ENCODE measurements at regions not wholly inside any gene's neighbourhood (a gene's known extent, or its start where the extent isn't known, plus 50 kb on each side); places are given as distances from the start of the nearest gene placed in this dataset.

DNA sequence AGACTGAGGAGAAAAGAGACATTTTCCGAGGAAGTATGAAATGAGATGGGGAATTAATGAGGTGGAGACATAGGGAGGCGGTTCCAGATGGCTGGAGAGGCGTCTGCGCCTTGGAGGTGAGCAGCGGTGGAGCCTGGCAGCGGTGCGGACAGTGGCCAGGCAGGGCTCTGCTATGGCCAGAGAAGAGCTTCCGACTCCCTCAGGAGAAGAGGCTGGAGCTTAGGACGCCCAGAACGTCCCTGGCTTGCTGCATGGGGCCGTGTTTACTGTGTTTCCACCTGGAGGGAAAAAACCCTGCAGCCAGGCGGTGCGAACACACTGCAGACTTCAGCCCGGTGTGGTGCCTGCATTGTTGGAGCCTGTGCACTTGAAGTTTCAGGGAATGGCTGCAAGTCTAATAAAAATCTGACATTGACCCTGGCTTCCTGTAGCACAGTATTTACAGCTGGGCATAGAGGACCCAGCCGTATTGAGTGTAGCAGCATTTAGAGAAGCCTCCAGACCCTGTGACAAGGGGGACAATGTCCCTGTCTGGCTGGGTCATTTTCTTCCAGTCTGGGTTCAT lies 447.1 kb upstream of the MKI67 start:
- no peak overlapping the region for H2AFZ ChIP-seq (ENCODE audit: low read length)
- DNase-seq (no peak), ATAC-seq (no peak)
- H3K27ac ChIP-seq (ENCODE audit: low read length) = no peak overlapping the region
- ChIA-PET CTCF (no interaction called here), POLR2A (ENCODE audit: unreplicated experiment) (no interaction called here)
- H3K36me3 ChIP-seq (ENCODE audit: low read depth, low read length) = no peaks in the 10 kb centered on the region
- H3K9me3 ChIP-seq (ENCODE audit: low read length) = no peaks in the 10 kb centered on the region
- no peak overlapping the region for H3K4me3 ChIP-seq (ENCODE audit: low read length)
- peaks cover 30% of the 10 kb centered on the region; the same call in 1 of the 2 replicates for H3K27me3 ChIP-seq (ENCODE audit: low read length)
- no peak for TF ChIP-seq EZH2phosphoT487 (IDR thresholded peaks at IDR 0.05; ENCODE audit: borderline replicate concordance, low read length)
- TF ChIP-seq, protein P1, sequence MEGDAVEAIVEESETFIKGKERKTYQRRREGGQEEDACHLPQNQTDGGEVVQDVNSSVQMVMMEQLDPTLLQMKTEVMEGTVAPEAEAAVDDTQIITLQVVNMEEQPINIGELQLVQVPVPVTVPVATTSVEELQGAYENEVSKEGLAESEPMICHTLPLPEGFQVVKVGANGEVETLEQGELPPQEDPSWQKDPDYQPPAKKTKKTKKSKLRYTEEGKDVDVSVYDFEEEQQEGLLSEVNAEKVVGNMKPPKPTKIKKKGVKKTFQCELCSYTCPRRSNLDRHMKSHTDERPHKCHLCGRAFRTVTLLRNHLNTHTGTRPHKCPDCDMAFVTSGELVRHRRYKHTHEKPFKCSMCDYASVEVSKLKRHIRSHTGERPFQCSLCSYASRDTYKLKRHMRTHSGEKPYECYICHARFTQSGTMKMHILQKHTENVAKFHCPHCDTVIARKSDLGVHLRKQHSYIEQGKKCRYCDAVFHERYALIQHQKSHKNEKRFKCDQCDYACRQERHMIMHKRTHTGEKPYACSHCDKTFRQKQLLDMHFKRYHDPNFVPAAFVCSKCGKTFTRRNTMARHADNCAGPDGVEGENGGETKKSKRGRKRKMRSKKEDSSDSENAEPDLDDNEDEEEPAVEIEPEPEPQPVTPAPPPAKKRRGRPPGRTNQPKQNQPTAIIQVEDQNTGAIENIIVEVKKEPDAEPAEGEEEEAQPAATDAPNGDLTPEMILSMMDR (conservative IDR thresholded peaks at IDR 0.05; ENCODE audit: low read depth, low read length) = no peak
- H3K4me2 ChIP-seq (ENCODE audit: low read length) = no peak overlapping the region
- H3K79me2 ChIP-seq (ENCODE audit: low read length) = no peaks in the 10 kb centered on the region
- H3F3A ChIP-seq (ENCODE audit: low read length, unreplicated experiment) = no peaks in the 10 kb centered on the region
- H3K9me2 ChIP-seq (replicated peaks; ENCODE audit: low read length) = no peaks in the 10 kb centered on the region
- intact Hi-C loops (cut with micrococcal nuclease) = no loop called here
- no peak overlapping the region for H3K9ac ChIP-seq (ENCODE audit: low read length)
- no TSS peak for BruUV-seq (replicated peaks)
- no peaks in the 10 kb centered on the region for H4K20me1 ChIP-seq (ENCODE audit: low read length)
- H3K4me1 ChIP-seq (ENCODE audit: insufficient read depth, low read length) = no peaks in the 10 kb centered on the region

DNA sequence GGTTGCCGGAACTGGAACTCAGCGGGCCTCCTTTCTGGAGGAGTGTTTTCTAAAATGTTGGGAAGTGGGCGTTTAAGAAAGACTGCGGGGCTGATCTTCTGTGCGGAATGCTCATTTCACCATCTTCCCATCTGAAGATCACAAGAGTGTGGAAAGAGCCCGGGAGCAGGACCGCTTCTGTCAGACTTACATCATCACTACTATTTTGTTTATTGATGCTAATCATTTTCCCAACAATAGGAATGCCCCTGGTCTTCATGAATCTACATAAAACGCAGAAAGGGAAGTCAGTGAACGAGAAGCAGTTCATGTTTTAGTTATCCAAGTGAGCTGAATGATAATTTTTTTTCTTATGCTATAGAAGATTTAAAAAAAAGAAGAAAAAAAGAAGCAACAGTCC lies 447.8 kb upstream of the MKI67 start:
- H3K9me2 ChIP-seq (replicated peaks; ENCODE audit: low read length) = no peaks in the 10 kb centered on the region
- CTCF ChIA-PET = no interaction called here
- no peaks in the 10 kb centered on the region for H3K4me1 ChIP-seq (ENCODE audit: insufficient read depth, low read length)
- POLR2A ChIA-PET (ENCODE audit: unreplicated experiment) = no interaction called here
- no peaks in the 10 kb centered on the region for H3K79me2 ChIP-seq (ENCODE audit: low read length)
- H3F3A ChIP-seq (ENCODE audit: low read length, unreplicated experiment) = no peaks in the 10 kb centered on the region
- no peak overlapping the region for H2AFZ ChIP-seq (ENCODE audit: low read length)
- ATAC-seq = no peak
- intact Hi-C loops (cut with micrococcal nuclease) = no loop called here
- no peaks in the 10 kb centered on the region for H3K36me3 ChIP-seq (ENCODE audit: low read depth, low read length)
- no peak for DNase-seq
- no peak overlapping the region for H3K9ac ChIP-seq (ENCODE audit: low read length)
- H3K4me2 ChIP-seq (ENCODE audit: low read length) = no peak overlapping the region
- H3K27ac ChIP-seq (ENCODE audit: low read length) = no peak overlapping the region
- peaks cover 25% of the 10 kb centered on the region; the same call in 1 of the 2 replicates for H3K27me3 ChIP-seq (ENCODE audit: low read length)
- no peaks in the 10 kb centered on the region for H3K9me3 ChIP-seq (ENCODE audit: low read length)
- BruUV-seq (replicated peaks) = no TSS peak
- H4K20me1 ChIP-seq (ENCODE audit: low read length) = no peaks in the 10 kb centered on the region
- no peak overlapping the region for H3K4me3 ChIP-seq (ENCODE audit: low read length)
- TF ChIP-seq, protein P1 (conservative IDR thresholded peaks at IDR 0.05; ENCODE audit: low read depth, low read length) = no peak
- no peak for TF ChIP-seq EZH2 (IDR thresholded peaks at IDR 0.05; ENCODE audit: low read length, unreplicated experiment)
- TF ChIP-seq EZH2phosphoT487 (IDR thresholded peaks at IDR 0.05; ENCODE audit: borderline replicate concordance, low read length) = no peak

DNA sequence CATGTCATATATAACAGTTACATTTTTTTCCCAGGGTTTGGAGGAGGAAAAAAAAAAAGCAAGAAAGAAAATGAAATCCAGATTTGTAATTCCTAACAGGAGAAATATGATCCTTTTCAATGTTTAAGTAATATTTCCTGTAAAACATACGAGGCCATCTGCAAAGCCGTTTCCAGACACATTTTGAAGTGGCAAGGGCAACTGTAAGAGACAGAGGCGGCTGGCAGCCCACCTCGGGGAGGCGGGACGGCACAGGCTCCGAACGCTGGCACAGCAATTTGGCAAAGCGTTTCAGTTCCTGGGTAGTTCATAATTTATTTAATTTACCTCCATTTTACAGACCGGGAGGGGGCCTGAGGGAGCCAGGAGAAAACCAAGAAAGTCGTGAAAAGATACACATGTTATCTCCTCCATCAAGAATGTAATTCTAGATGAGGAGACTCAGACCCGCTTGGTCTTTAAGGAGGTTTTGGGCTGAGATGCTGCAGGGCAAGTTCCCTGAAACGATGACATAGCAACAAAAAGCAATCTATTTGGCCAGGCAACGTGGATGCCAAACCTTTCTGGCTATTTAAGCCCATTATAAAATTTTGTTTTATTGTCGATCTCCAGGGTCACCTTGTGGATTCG lies 448.5 kb upstream of the MKI67 start:
- DNase-seq = no peak
- Histone ChIP-seq H3K4me1 (ENCODE audit: insufficient read depth, low read length) (no peaks in the 10 kb centered on the region), H3K9ac (ENCODE audit: low read length) (no peak overlapping the region), H3K4me3 (ENCODE audit: low read length) (no peak overlapping the region), H3K9me2 (replicated peaks; ENCODE audit: low read length) (no peaks in the 10 kb centered on the region), H3K27me3 (ENCODE audit: low read length) (peaks cover 22% of the 10 kb centered on the region; the same call in 1 of the 2 replicates), H3K36me3 (ENCODE audit: low read depth, low read length) (no peaks in the 10 kb centered on the region), H4K20me1 (ENCODE audit: low read length) (no peaks in the 10 kb centered on the region), H3K4me2 (ENCODE audit: low read length) (no peak overlapping the region), H3K79me2 (ENCODE audit: low read length) (no peaks in the 10 kb centered on the region), H2AFZ (ENCODE audit: low read length) (no peak overlapping the region), H3K9me3 (ENCODE audit: low read length) (no peaks in the 10 kb centered on the region), H3F3A (ENCODE audit: low read length, unreplicated experiment) (no peaks in the 10 kb centered on the region), H3K27ac (ENCODE audit: low read length) (no peak overlapping the region)
- ChIA-PET CTCF (no interaction called here), POLR2A (ENCODE audit: unreplicated experiment) (no interaction called here)
- TF ChIP-seq, protein P1 (conservative IDR thresholded peaks at IDR 0.05; ENCODE audit: low read depth, low read length) = no peak
- TF ChIP-seq EZH2 (IDR thresholded peaks at IDR 0.05; ENCODE audit: low read length, unreplicated experiment) (no peak), EZH2phosphoT487 (IDR thresholded peaks at IDR 0.05; ENCODE audit: borderline replicate concordance, low read length) (no peak)
- BruUV-seq (replicated peaks) = no TSS peak
- no peak for ATAC-seq
- intact Hi-C loops (cut with micrococcal nuclease) = no loop called here

Measured in PC-3 (cell line).